Activated CD4-positive, alpha-beta T cell treated with anti-CD3 and anti-CD28 coated beads, Interleukin-2, amount 50 U/mL, for 48 hours (primary cell): ENCODE measurements at regions not wholly inside any gene's neighbourhood (a gene's known extent, or its start where the extent isn't known, plus 50 kb on each side); places are given as distances from the start of the nearest gene placed in this dataset.
A peak's percentile ranks its signal among the peaks of the same experiment; 100 is the strongest.
"Not testable (repeated sequence)": the region's sequence is repeated elsewhere in the genome, so short reads cannot be mapped to it uniquely, and the experiment has no call there.

Experiments used
- DNase-seq, 2 experiments: peaks; one replicate each; pipeline ENCODE4 v3.0.0-alpha.2; 2020

- no peak for DNase-seq
These were observed 191.5 kb upstream of the FANCL start for GRCh38 chr2:58432491-58433170.

- DNase-seq = no peak
These were observed 188.1 kb upstream of the FANCL start for GRCh38 chr2:58429014-58429875.

- DNase-seq = no peak
These were observed 187.2 kb upstream of the FANCL start for GRCh38 chr2:58428096-58429013.

GRCh38 chr2:58427572-58428095, 186.5 kb upstream of the FANCL start:
- DNase-seq = peak in 1 of 2 experiments; percentile 8

GRCh38 chr2:58425368-58425767, 184.2 kb upstream of the FANCL start:
- no peak for DNase-seq

- DNase-seq = no peak
These were observed 178.9 kb upstream of the FANCL start for GRCh38 chr2:58419983-58420382.

- no peak for DNase-seq
These were observed 175.6 kb upstream of the FANCL start for GRCh38 chr2:58416696-58417095.

- DNase-seq = no peak
These were observed 173.4 kb upstream of the FANCL start for GRCh38 chr2:58414506-58414905.

- no peak for DNase-seq
These were observed 169.4 kb upstream of the FANCL start for GRCh38 chr2:58410549-58410948.

GRCh38 chr2:58407487-58407886, 166.4 kb upstream of the FANCL start:
- DNase-seq = no peak

- DNase-seq = no peak
These were observed 164.2 kb upstream of the FANCL start for GRCh38 chr2:58405341-58405740.

- no peak for DNase-seq
These were observed 160.8 kb upstream of the FANCL start for GRCh38 chr2:58401936-58402335.

- DNase-seq = no peak
These were observed 157.3 kb upstream of the FANCL start for GRCh38 chr2:58398406-58398805.

GRCh38 chr2:58387701-58388100, 146.6 kb upstream of the FANCL start:
- DNase-seq = no peak

GRCh38 chr2:58386904-58387303, 145.8 kb upstream of the FANCL start:
- DNase-seq = not testable (repeated sequence)

GRCh38 chr2:58378152-58378551, 137.0 kb upstream of the FANCL start:
- no peak for DNase-seq

- DNase-seq = no peak
These were observed 136.1 kb upstream of the FANCL start for GRCh38 chr2:58377181-58377580.

- no peak for DNase-seq
These were observed 135.5 kb upstream of the FANCL start for GRCh38 chr2:58376592-58376991.

- DNase-seq = no peak
These were observed 128.5 kb upstream of the FANCL start for GRCh38 chr2:58369594-58369993.

- no peak for DNase-seq
These were observed 123.0 kb upstream of the FANCL start for GRCh38 chr2:58364098-58364497.

- DNase-seq = no peak
These were observed 116.9 kb upstream of the FANCL start for GRCh38 chr2:58358026-58358425.

GRCh38 chr2:58357521-58357920, 116.4 kb upstream of the FANCL start:
- no peak for DNase-seq

GRCh38 chr2:58354230-58354629, 113.1 kb upstream of the FANCL start:
- no peak for DNase-seq
